ENCODE measurements at regions not wholly inside any gene's neighbourhood (a gene's known extent, or its start where the extent isn't known, plus 50 kb on each side); places are given as distances from the start of the nearest gene placed in this dataset.

DNA sequence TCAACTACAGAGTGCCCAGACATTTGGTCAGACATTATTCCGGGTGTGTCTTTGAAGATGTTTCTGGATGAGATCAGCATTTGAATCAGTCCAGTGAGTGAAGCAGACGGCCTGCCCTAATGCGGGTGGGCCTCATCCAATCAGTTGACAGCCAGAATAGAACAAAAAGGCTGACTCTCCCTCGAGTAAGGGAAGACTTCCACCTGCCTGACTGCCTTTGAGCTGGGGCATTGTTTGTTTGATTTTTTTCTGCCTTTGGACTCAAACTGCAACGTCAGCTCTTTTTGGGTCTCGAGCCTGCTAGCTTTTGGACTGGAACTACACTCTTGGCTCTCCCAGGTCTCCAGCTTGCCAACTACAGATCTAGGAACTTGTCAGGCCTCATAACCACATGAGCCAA lies 111.7 kb upstream of the AGAP1 start:
- Mint-ChIP-seq H3K4me1 (ENCODE audit: low read depth) (no peaks in the 10 kb centered on the region), H3K27ac (no peak overlapping the region)

GRCh38 chr2:235382601-235383000 lies 111.2 kb upstream of the AGAP1 start:
- Mint-ChIP-seq H3K4me3 (no peak overlapping the region), H3K27me3 (peaks cover 9% of the 10 kb centered on the region), H3K9me3 (no peaks in the 10 kb centered on the region), H3K36me3 (ENCODE audit: low read depth) (no peaks in the 10 kb centered on the region), H3K27ac (no peak overlapping the region), H3K4me1 (ENCODE audit: low read depth) (no peaks in the 10 kb centered on the region)
- intact Hi-C loops (cut with micrococcal nuclease), result no loop called here

More for the DNA sequence above, 111.7 kb upstream of the AGAP1 start:
- Mint-ChIP-seq H3K4me3 (no peak overlapping the region), H3K36me3 (ENCODE audit: low read depth) (no peaks in the 10 kb centered on the region), H3K9me3 (no peaks in the 10 kb centered on the region), H3K27me3 (peaks cover 9% of the 10 kb centered on the region)
- intact Hi-C loops (cut with micrococcal nuclease), result no loop called here

DNA sequence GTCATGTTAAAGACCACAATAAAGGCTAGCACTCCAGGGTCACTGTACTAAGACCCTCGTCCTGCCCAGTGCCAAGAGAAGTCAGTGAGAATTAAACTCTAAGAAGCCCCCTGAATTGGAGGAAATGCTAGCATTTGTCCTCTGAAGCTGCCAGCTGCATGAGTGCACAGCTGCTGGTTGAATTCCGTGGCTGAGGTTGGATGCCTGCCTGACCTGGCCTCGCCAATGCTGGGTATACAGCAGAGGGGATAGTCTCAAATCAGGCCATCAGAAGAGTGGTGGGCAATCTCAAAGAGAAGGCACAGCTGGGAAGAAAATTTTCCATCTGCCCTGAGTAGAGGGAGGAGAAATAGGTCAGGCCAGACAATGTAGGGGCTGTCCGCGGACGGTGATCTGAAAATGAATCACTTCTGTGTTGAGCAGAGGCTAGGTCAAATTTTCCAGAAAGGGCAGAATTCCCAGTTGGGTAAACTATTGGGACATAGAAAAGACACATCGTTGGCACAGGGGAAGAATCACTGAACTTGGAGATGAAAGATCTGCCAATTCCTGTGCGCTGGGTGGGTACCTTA lies 110.5 kb upstream of the AGAP1 start:
- Mint-ChIP-seq H3K4me3 (no peak overlapping the region), H3K4me1 (ENCODE audit: low read depth) (no peaks in the 10 kb centered on the region), H3K27me3 (peaks cover 10% of the 10 kb centered on the region), H3K36me3 (ENCODE audit: low read depth) (no peaks in the 10 kb centered on the region), H3K9me3 (no peaks in the 10 kb centered on the region), H3K27ac (no peak overlapping the region)
- intact Hi-C loops (cut with micrococcal nuclease), result no loop called here

GRCh38 chr2:235384624-235385023 lies 109.2 kb upstream of the AGAP1 start:
- Mint-ChIP-seq H3K36me3 (ENCODE audit: low read depth) (no peaks in the 10 kb centered on the region), H3K27ac (no peak overlapping the region), H3K4me3 (no peak overlapping the region), H3K9me3 (no peaks in the 10 kb centered on the region), H3K4me1 (ENCODE audit: low read depth) (no peaks in the 10 kb centered on the region), H3K27me3 (peaks cover 11% of the 10 kb centered on the region)
- intact Hi-C loops (cut with micrococcal nuclease), result no loop called here

- intact Hi-C loops (cut with micrococcal nuclease), result no loop called here
- H3K4me3 Mint-ChIP-seq, result no peak overlapping the region
- peaks cover 14% of the 10 kb centered on the region for H3K27me3 Mint-ChIP-seq
- H3K9me3 Mint-ChIP-seq, result peaks cover 9% of the 10 kb centered on the region
- no peaks in the 10 kb centered on the region for H3K4me1 Mint-ChIP-seq (ENCODE audit: low read depth)
- H3K27ac Mint-ChIP-seq, result no peak overlapping the region
- no peaks in the 10 kb centered on the region for H3K36me3 Mint-ChIP-seq (ENCODE audit: low read depth)
Observed at GRCh38 chr2:235389626-235390025, 104.2 kb upstream of the AGAP1 start.

DNA sequence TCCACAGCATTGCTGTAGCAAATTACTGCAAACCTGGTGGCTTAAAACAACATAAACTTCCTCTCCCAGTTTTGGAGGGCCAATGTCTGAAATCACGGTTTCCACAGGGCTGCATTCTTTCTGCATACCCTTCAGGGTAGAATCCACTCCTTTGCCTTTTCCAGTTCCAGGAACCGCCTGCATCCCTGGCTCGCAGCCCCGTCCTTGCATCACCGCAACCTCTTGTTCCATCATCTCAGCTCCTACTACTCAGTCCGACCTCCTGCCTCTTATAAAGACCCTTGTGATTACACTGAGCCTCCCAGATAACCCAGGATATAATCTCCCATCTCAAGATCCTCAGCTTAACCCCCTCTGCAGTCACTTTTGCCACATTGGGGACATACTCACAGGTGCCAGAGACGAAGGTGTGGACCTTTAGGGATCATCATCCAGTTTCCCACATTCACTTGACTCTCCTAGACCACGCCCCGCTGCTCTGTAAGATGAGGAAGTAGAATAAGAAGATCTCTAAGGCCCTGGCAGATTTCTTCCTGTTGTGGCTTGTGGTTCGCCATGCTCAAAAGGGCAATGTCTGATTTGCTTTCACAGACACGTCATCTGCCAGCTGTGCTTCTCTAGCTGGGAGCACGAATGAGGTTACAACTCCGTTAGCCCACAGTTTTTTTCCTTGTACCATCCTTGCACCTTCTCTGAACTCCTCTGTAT lies 103.6 kb upstream of the AGAP1 start:
- H3K4me3 Mint-ChIP-seq, result no peak overlapping the region
- no peaks in the 10 kb centered on the region for H3K36me3 Mint-ChIP-seq (ENCODE audit: low read depth)
- no peak overlapping the region for H3K27ac Mint-ChIP-seq
- H3K4me1 Mint-ChIP-seq (ENCODE audit: low read depth), result no peaks in the 10 kb centered on the region
- H3K9me3 Mint-ChIP-seq, result peaks cover 9% of the 10 kb centered on the region
- peaks cover 13% of the 10 kb centered on the region for H3K27me3 Mint-ChIP-seq
- intact Hi-C loops (cut with micrococcal nuclease), result no loop called here

DNA sequence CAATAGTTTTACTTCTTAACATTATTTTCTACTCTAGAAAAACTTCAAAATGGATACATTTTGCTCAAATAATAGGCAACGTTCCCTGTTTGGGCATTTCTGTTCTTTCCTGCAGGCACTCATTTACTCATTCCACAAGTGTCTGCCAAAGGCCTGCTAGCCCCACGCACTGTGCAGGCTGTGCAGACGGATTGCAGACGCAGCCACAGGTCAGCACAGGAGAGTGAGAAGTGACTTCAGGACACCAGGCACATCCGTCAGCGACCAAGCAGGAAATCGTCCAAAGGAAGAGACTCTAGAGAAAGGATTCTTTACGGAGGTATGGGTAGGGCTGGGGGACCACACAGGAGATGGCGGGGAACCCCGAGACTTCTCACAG lies 103.0 kb upstream of the AGAP1 start:
- Mint-ChIP-seq H3K36me3 (ENCODE audit: low read depth) (no peaks in the 10 kb centered on the region), H3K4me1 (ENCODE audit: low read depth) (no peaks in the 10 kb centered on the region), H3K27me3 (peaks cover 13% of the 10 kb centered on the region), H3K9me3 (peaks cover 9% of the 10 kb centered on the region), H3K4me3 (no peak overlapping the region), H3K27ac (no peak overlapping the region)
- intact Hi-C loops (cut with micrococcal nuclease), result no loop called here

- Mint-ChIP-seq H3K4me3 (no peak overlapping the region), H3K27ac (no peak overlapping the region), H3K27me3 (peaks cover 13% of the 10 kb centered on the region), H3K4me1 (ENCODE audit: low read depth) (no peaks in the 10 kb centered on the region), H3K9me3 (peaks cover 9% of the 10 kb centered on the region), H3K36me3 (ENCODE audit: low read depth) (no peaks in the 10 kb centered on the region)
- intact Hi-C loops (cut with micrococcal nuclease), result no loop called here
Observed at GRCh38 chr2:235391921-235392615, 101.8 kb upstream of the AGAP1 start.

GRCh38 chr2:235394278-235394828 lies 99.5 kb upstream of the AGAP1 start:
- Mint-ChIP-seq H3K4me1 (ENCODE audit: low read depth) (no peaks in the 10 kb centered on the region), H3K4me3 (no peak overlapping the region), H3K27me3 (peaks cover 10% of the 10 kb centered on the region), H3K36me3 (ENCODE audit: low read depth) (no peaks in the 10 kb centered on the region), H3K9me3 (peaks cover 9% of the 10 kb centered on the region), H3K27ac (no peak overlapping the region)
- intact Hi-C loops (cut with micrococcal nuclease), result no loop called here

DNA sequence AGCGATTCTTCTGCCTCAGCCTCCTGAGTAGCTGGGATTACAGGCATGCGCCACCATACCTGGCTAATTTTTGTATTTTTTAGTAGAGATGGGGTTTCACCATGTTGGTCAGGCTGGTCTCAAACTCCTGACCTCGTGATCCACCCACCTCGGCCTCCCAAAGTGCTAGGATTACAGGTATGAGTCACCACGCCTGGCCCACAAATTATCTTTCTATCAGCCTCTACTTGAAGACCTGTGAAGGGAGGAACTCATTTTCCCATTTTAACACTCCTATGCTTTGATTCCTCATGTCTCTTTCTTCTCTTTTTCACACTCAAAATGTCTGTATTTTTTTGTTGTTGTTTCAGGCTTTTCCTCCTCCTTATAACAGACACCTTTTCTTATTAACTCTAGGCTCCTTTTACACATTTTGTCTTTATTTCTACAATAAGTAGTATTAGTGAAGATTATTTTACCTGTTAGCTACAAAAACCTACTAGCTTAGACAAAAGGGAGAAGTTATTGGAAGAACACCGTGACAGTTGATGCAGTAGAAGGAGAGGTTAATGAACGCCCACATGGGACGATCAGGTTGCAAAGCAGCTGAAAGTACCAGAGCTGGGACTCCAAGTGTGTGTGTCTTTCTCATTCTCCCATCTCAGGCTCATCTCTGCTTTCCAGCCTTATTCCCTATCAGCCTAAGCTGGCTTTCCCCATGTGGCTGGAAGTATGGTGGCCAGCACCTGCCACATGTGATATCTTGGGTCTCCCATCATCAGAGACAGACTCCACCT lies 97.6 kb upstream of the AGAP1 start:
- H3K27me3 Mint-ChIP-seq, result peaks cover 5% of the 10 kb centered on the region
- intact Hi-C loops (cut with micrococcal nuclease), result no loop called here

GRCh38 chr2:235398321-235398720 lies 95.5 kb upstream of the AGAP1 start:
- Mint-ChIP-seq H3K9me3 (no peaks in the 10 kb centered on the region), H3K27ac (no peak overlapping the region), H3K27me3 (peaks cover 3% of the 10 kb centered on the region), H3K4me1 (ENCODE audit: low read depth) (no peaks in the 10 kb centered on the region), H3K36me3 (ENCODE audit: low read depth) (no peaks in the 10 kb centered on the region), H3K4me3 (no peak overlapping the region)
- intact Hi-C loops (cut with micrococcal nuclease), result no loop called here

More for the DNA sequence above, 97.6 kb upstream of the AGAP1 start:
- Mint-ChIP-seq H3K27ac (no peak overlapping the region), H3K4me3 (no peak overlapping the region), H3K9me3 (no peaks in the 10 kb centered on the region), H3K36me3 (ENCODE audit: low read depth) (no peaks in the 10 kb centered on the region), H3K4me1 (ENCODE audit: low read depth) (no peaks in the 10 kb centered on the region)

- intact Hi-C loops (cut with micrococcal nuclease), result no loop called here
- Mint-ChIP-seq H3K27ac (no peak overlapping the region), H3K9me3 (no peaks in the 10 kb centered on the region), H3K36me3 (ENCODE audit: low read depth) (no peaks in the 10 kb centered on the region), H3K27me3 (peaks cover 2% of the 10 kb centered on the region), H3K4me3 (no peak overlapping the region), H3K4me1 (ENCODE audit: low read depth) (no peaks in the 10 kb centered on the region)
Observed at GRCh38 chr2:235399895-235400294, 93.9 kb upstream of the AGAP1 start.

DNA sequence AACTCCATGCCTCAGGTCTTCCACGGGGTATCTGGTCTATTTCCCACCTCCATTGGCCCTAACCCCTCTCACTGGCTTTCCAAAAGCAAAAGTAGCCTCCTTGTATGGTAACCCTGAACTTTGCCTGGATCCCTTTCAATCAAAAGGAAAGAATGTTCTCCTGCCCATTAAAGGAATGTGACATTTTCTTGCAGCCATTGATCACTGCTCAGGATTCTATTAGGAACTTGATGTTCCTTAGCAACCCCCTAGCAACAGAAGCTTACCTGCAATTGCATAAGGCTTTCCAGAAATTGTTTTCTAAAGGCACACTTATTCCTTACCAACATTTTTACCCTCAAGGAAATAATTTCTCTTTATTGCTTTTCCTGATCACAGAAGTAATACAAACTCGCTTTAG lies 91.4 kb upstream of the AGAP1 start:
- Mint-ChIP-seq H3K36me3 (ENCODE audit: low read depth) (no peaks in the 10 kb centered on the region), H3K4me3 (no peak overlapping the region)

More for the DNA sequence above, 91.4 kb upstream of the AGAP1 start:
- Mint-ChIP-seq H3K27me3 (no peaks in the 10 kb centered on the region), H3K4me1 (ENCODE audit: low read depth) (no peaks in the 10 kb centered on the region), H3K27ac (no peak overlapping the region), H3K9me3 (no peaks in the 10 kb centered on the region)
- intact Hi-C loops (cut with micrococcal nuclease), result no loop called here
